Choroid plexus epithelial cell (primary cell): ENCODE measurements at regions not wholly inside any gene's neighbourhood (a gene's known extent, or its start where the extent isn't known, plus 50 kb on each side); places are given as distances from the start of the nearest gene placed in this dataset.
A peak's percentile ranks its signal among the peaks of the same experiment; 100 is the strongest.
"Not testable (repeated sequence)": the region's sequence is repeated elsewhere in the genome, so short reads cannot be mapped to it uniquely, and the experiment has no call there.

Experiments
- DNase-seq: peaks from one replicate; pipeline ENCODE4 v3.0.0-alpha.2; 2010; ENCODE audit warnings: low read depth
- H3K4me3 ChIP-seq: 2 replicates; pipeline ENCODE4 v1.5.1; 2011; ENCODE audit warnings: low read depth, mild to moderate bottlenecking, control low read depth, low read length, moderate library complexity
- TF ChIP-seq, protein P1 (sequence below): conservative IDR thresholded peaks from 2 replicates; pipeline ENCODE4 v1.5.1; 2011; ENCODE audit warnings: low read depth, mild to moderate bottlenecking, control low read depth, inconsistent platforms, low read length, moderate library complexity

DNA sequence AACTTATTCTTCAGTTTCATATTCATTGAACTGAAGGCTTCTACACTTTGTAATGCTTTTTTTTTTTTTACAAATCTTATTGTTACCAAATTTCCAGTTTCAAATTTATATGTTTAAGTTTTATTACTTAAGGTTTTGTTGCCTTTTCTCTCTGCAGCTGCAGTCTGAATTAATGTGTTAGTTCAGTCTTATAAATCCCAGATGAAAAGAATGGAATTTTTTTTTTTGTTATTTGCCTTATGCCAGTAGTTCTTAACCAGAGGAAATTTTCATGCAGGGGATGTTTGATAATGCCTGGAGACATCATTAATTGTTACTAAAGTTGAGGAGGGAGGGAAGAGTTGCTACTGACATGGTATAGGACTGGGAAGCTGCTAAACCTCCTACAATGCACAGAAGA, 367.9 kb upstream of the SPRY2 start:
- no peak overlapping the region for H3K4me3 ChIP-seq
- TF ChIP-seq, protein P1, sequence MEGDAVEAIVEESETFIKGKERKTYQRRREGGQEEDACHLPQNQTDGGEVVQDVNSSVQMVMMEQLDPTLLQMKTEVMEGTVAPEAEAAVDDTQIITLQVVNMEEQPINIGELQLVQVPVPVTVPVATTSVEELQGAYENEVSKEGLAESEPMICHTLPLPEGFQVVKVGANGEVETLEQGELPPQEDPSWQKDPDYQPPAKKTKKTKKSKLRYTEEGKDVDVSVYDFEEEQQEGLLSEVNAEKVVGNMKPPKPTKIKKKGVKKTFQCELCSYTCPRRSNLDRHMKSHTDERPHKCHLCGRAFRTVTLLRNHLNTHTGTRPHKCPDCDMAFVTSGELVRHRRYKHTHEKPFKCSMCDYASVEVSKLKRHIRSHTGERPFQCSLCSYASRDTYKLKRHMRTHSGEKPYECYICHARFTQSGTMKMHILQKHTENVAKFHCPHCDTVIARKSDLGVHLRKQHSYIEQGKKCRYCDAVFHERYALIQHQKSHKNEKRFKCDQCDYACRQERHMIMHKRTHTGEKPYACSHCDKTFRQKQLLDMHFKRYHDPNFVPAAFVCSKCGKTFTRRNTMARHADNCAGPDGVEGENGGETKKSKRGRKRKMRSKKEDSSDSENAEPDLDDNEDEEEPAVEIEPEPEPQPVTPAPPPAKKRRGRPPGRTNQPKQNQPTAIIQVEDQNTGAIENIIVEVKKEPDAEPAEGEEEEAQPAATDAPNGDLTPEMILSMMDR = no peak
- no peak for DNase-seq

DNA sequence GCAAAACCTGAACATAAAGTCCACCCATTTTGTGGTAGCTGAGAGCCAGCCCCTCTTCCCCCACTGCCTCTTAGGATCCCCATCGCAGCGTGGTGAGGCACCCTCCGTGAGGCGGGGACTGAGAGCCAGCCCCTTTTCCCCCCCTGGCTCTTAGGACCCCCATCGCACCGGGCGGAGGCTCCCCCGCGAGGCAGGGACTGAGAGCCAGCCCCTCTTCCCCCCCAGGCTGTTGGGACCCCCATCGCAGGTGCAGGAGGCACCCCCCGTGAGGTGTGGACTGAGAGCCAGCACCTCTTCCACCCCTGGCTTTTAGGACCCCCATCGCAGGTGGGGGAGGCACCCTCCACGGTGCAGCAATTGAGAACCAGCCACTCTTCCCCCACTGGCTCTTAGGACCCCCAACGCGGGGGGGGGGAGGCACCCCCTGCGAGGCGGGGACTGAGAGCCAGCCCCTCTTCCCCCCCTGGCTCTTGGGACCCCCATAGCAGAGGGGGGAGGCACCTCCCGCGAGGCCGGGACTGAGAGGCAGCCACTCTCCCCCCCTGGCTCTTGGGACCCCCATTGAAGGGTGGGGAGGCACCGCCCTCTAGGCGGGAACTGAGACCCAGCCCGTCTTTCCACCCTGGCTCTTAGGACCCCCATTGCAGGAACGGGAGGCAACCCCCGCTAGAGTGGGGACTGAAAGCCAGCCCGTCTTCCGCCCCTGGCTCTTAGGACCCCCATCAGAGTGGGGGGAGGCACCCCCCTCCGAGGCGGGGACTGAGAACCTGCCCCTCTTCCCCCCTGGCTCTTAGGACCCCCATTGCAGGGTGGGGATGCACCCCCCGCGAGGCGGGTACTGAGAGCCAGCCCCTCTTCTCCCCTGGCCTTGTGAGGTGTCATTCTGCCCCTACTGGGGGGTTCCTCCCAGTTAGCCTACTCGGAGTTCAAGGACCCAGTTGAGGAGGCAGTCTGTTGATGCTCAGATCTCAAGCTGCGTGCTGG, 366.4 kb upstream of the SPRY2 start:
- DNase-seq = no peak
- H3K4me3 ChIP-seq = no peak overlapping the region
- TF ChIP-seq, protein P1 = no peak

DNA sequence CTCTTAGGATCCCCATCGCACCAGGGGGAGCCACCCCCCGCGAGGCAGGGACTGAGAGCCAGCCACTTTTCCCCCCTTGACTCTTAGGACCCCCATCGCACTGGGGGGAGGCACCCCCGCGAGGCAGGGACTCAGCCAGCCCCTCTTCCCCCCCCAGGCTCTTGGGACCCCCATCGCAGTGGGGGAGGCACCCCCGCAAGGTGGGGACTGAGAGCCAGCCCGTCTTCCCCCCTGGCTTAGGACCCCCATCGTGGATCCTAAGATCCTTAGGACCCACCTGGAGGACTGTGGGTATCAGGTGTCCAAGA, 365.2 kb upstream of the SPRY2 start:
- no peak for DNase-seq
- H3K4me3 ChIP-seq = no peak overlapping the region
- TF ChIP-seq, protein P1 = no peak

DNA sequence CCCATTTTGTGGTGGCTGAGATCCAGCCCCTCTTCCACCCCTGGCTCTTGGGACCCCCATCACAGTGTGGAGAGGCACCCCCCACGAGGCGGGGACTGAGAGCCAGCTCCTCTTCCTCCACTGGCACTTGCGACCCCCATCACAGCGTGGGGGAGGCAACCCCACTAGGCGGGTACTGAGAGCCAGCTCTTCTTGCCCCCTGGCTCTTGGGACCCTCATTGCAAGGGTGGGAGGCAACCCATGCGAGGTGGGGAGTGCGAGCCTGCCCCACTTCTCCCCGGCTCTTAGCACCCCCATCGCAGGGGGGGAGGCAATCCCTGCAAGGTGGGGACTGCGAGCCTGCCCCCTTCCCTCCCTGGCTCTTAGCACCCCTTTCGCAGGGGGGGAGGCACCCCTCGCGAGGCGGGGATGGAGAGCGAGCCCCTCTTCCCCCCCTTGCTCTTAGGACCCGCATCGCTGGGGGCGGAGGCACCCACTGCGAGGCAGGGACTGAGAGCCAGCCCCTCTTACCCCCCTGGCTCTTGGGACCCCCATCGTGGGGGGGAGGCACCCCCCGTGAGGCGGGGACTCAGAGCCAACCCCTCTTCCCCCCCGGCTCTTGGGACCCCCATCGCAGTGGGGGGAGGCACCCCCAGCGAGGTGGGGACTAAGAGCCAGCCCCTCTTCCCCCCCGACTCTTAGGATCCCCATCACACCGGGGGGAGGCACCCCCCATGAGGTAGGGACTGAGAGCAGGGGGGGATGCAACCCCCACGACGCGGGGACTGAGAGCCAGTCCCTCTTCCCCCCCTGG, 364.6 kb upstream of the SPRY2 start:
- TF ChIP-seq, protein P1 = no peak
- no peak overlapping the region for H3K4me3 ChIP-seq
- no peak for DNase-seq

DNA sequence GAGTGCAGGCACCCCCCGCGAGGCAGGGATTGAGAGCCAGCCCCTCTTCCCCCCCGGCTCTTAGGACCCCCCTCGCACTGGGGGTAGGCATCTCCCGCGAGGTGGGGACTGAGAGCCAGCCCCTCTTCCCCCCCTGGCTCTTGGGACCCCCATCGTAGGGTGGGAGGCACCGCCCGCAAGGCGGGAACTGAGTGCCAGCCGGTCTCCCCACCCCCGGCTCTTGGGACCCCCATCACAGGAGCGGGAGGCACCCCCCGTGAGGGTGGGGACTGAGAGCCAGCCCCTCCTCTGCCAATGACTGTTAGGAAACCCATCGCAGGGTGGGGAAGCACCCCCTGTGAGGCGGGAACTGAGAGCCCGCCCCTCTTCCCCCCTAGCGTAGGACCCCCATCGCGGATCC, 363.4 kb upstream of the SPRY2 start:
- H3K4me3 ChIP-seq = no peak overlapping the region
- TF ChIP-seq, protein P1 = no peak
- no peak for DNase-seq

DNA sequence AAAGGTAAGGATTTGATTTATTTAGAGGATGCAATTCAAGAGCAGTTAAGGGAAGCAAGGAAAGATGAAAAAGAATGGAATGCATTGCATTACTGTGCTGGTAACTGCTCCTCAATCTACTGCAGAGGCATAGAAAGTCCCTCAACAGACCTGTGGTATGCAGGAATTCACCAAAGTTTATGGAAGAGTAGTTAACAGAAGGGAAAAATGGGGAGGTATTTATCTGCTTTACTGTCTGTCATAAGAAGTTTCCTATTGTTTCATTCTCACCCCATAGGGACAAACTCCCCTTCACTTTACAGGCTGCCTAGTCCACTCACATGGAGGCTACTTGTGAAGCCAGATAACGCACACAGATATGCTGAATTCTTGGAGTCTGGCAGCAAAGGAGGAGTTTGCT, 354.9 kb upstream of the SPRY2 start:
- TF ChIP-seq, protein P1 = no peak

DNA sequence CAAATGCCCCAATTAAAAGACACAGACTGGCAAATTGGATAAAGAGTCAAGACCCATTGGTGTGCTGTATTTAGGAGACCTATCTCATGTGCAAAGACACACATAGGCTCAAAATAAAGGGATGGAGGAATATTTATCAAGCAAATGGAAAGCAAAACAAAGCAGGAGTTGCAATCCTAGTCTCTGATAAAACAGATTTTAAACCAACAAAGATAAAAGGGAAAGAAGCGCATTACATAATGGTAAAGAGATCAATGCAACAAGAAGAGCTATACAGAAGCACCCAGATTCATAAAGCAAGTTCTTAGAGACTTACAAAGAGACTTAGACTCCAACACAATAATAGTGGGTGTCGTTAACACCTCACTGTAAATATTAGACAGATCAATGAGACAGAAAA, 350.9 kb upstream of the SPRY2 start:
- not testable (repeated sequence) for H3K4me3 ChIP-seq, DNase-seq

More for the DNA sequence above, 354.9 kb upstream of the SPRY2 start:
- H3K4me3 ChIP-seq = no peak overlapping the region
- peak; percentile 13 for DNase-seq
